Hepatocyte (in vitro differentiated cells): ENCODE measurements at regions not wholly inside any gene's neighbourhood (a gene's known extent, or its start where the extent isn't known, plus 50 kb on each side); places are given as distances from the start of the nearest gene placed in this dataset.
"Not testable (repeated sequence)": the region's sequence is repeated elsewhere in the genome, so short reads cannot be mapped to it uniquely, and the experiment has no call there.

ENCODE experiments used
- DNase-seq: peaks from one replicate; pipeline ENCODE4 v3.0.0-alpha.2; 2016; ENCODE audit warnings: low spot score
- H2AFZ ChIP-seq: fragments of 200-600 bp; sonication (generic); 2 replicates; pipeline ENCODE4 v1.6.0; 2016; ENCODE audit warnings: antibody characterized with exemption, mild to moderate bottlenecking
- H3K27ac ChIP-seq: fragments of 200-600 bp; sonication (generic); 2 replicates; pipeline ENCODE4 v1.5.1; 2016; ENCODE audit warnings: mild to moderate bottlenecking
- H3K27me3 ChIP-seq: fragments of 200-600 bp; sonication (generic); 2 replicates; pipeline ENCODE4 v1.6.1; 2016
- H3K36me3 ChIP-seq: fragments of 200-600 bp; sonication (generic); replicated peaks from 2 replicates; pipeline ENCODE4 v1.5.1; 2016; ENCODE audit warnings: low read depth; ENCODE audit not compliant: insufficient read depth
- H3K4me1 ChIP-seq: fragments of 200-600 bp; sonication (generic); 2 replicates; pipeline ENCODE4 v1.5.1; 2016; ENCODE audit warnings: mild to moderate bottlenecking, moderate library complexity; ENCODE audit not compliant: insufficient read depth
- H3K4me2 ChIP-seq: fragments of 200-600 bp; sonication (generic); 2 replicates; pipeline ENCODE4 v1.6.0; 2016
- H3K4me3 ChIP-seq: fragments of 200-600 bp; sonication (generic); 2 replicates; pipeline ENCODE4 v1.5.1; 2016; ENCODE audit warnings: mild to moderate bottlenecking
- H3K79me2 ChIP-seq: fragments of 200-600 bp; sonication (generic); 2 replicates; pipeline ENCODE4 v1.6.0; 2017; ENCODE audit warnings: mild to moderate bottlenecking
- H3K9me2 ChIP-seq: fragments of 200-600 bp; sonication (generic); replicated peaks from 2 replicates; pipeline ENCODE4 v1.6.0; 2017; ENCODE audit warnings: mild to moderate bottlenecking; ENCODE audit not compliant: insufficient read depth
- H3K9me3 ChIP-seq: fragments of 200-600 bp; sonication (generic); 2 replicates; pipeline ENCODE4 v1.5.1; 2016; ENCODE audit warnings: low read depth, mild to moderate bottlenecking
- H4K20me1 ChIP-seq: fragments of 200-600 bp; sonication (generic); 2 replicates; pipeline ENCODE4 v1.6.0; 2016; ENCODE audit warnings: mild to moderate bottlenecking; ENCODE audit not compliant: insufficient read depth, poor library complexity, severe bottlenecking
- CTCF ChIP-seq: fragments of 200-600 bp; sonication (generic); IDR thresholded peaks from 2 replicates; pipeline ENCODE4 v1.5.1; 2016; ENCODE audit warnings: antibody characterized with exemption, mild to moderate bottlenecking; ENCODE audit not compliant: poor library complexity
- EZH2 ChIP-seq: fragments of 200-600 bp; sonication (generic); IDR thresholded peaks from 2 replicates; pipeline ENCODE4 v1.6.1; 2016; ENCODE audit warnings: antibody characterized with exemption, mild to moderate bottlenecking, borderline replicate concordance
- EZH2phosphoT487 ChIP-seq: fragments of 200-600 bp; sonication (generic); IDR thresholded peaks from one replicate; pipeline ENCODE4 v1.6.1; 2018; ENCODE audit warnings: antibody characterized with exemption, mild to moderate bottlenecking, low read depth, moderate library complexity; ENCODE audit not compliant: unreplicated experiment, severe bottlenecking
- WGBS: methylation state at CpG from one replicate; pipeline ENCODE4 v1.1.6; 2016; ENCODE audit warnings: low lambda C conversion rate; ENCODE audit errors: missing lambda C conversion rate; 5-methylcytosine and 5-hydroxymethylcytosine counted together

DNA sequence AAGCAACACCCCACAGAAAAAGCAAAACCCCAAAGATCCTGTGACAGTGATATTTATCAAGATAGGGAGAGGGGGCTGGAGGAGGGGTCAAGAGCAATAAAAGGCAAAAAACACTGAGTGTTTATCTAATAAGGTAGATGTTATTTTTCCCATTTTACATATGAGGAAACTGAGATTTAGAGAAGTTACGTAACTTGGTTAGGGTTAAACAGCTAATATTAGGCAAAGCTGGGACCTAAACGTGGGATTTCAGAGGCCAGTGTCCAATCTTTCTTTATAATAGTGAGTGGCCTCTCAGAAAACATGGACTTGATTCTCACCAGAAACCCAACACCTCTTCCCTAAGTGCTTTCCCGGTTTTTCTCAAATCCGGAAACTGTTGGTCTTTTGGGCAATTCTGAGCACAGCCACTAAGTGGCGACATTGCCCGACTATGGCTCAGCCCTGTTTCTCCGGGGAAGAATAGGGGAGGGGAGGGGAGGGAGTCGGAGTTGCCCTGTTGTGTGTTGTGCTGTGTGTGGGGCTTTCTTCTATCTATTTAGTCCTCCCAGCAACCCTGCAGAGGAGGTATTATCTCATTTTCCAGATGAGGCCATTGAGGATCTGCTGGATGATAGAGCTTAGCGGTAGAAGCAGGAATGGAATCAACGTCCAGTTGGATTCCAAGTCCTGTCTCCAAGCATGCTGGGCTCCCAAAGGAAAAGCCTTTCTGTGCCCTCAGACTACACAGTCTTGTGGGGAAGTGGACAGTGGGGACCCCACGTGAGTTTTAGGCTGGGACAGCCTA is 58.7 kb upstream of the ETV3 start:
- H3K36me3 ChIP-seq, H3K4me3 ChIP-seq, H3K27ac ChIP-seq, H3K4me2 ChIP-seq, H3K79me2 ChIP-seq, H4K20me1 ChIP-seq, DNase-seq, H2AFZ ChIP-seq, H3K9me3 ChIP-seq, H3K4me1 ChIP-seq, H3K27me3 ChIP-seq, H3K9me2 ChIP-seq: not testable (repeated sequence)
- peak; percentile 47 for TF ChIP-seq CTCF
- WGBS, result 26% methylated on average over 9 of the region's 11 CpGs

DNA sequence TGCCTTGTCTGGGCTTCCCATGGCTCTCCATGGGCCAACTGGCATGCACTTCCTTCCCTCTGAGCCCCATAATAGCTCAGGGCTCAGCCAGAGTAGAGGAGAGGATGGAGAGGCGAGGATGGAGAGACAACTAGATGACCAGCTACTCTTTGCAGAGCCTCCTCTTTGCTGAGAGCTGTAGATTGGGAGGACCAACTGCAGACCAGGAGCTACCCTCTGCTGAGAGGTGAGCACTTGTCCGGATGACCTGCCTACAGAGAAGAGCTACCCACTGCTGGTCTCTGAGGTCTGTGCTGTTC is 58.0 kb upstream of the ETV3 start:
- no peak for DNase-seq

GRCh38 chr1:157195521-157196244 is 57.5 kb upstream of the ETV3 start:
- Histone ChIP-seq H2AFZ (no peak overlapping the region), H3K4me3 (no peak overlapping the region), H3K9me3 (no peaks in the 10 kb centered on the region), H3K36me3 (no peaks in the 10 kb centered on the region), H3K27ac (no peak overlapping the region), H3K4me1 (peaks cover 7% of the 10 kb centered on the region), H3K4me2 (no peak overlapping the region), H3K27me3 (no peaks in the 10 kb centered on the region), H3K9me2 (no peaks in the 10 kb centered on the region), H3K79me2 (no peaks in the 10 kb centered on the region), H4K20me1 (no peaks in the 10 kb centered on the region)
- WGBS, result 99% methylated on average over 13 of the region's 13 CpGs
- TF ChIP-seq EZH2, result no peak
- no peak for TF ChIP-seq EZH2phosphoT487
- TF ChIP-seq CTCF, result no peak
- DNase-seq, result no peak

More for the DNA sequence above, 58.0 kb upstream of the ETV3 start:
- WGBS, result 94% methylated on average over 2 of the region's 2 CpGs
- Histone ChIP-seq H3K4me3 (no peak overlapping the region), H3K36me3 (no peaks in the 10 kb centered on the region), H3K27ac (no peak overlapping the region), H3K79me2 (no peaks in the 10 kb centered on the region), H3K4me1 (peaks cover 7% of the 10 kb centered on the region), H3K9me2 (no peaks in the 10 kb centered on the region), H3K27me3 (no peaks in the 10 kb centered on the region), H4K20me1 (no peaks in the 10 kb centered on the region), H3K9me3 (no peaks in the 10 kb centered on the region), H2AFZ (no peak overlapping the region), H3K4me2 (no peak overlapping the region)
- TF ChIP-seq CTCF (no peak), EZH2 (no peak), EZH2phosphoT487 (no peak)
